ENCODE measurements at regions not wholly inside any gene's neighbourhood (a gene's known extent, or its start where the extent isn't known, plus 50 kb on each side); places are given as distances from the start of the nearest gene placed in this dataset.

GRCh38 chr10:9634466-9634865 lies 1383.2 kb upstream of the CELF2 start:
- Histone ChIP-seq H3K27me3 (ENCODE audit: insufficient read depth, poor library complexity, severe bottlenecking) (no peaks in the 10 kb centered on the region), H3K27ac (replicated peaks) (no peak overlapping the region), H3K4me3 (replicated peaks; ENCODE audit: insufficient read depth, low read length) (no peak overlapping the region)
- TF ChIP-seq POLR2AphosphoS5 (IDR thresholded peaks at IDR 0.05; ENCODE audit: low read depth), result no peak
- no peak for TF ChIP-seq GABPA (IDR thresholded peaks at IDR 0.05; ENCODE audit: low read depth)
- TF ChIP-seq SPI1 (IDR thresholded peaks at IDR 0.05; ENCODE audit: borderline replicate concordance, low read depth), result no peak
- no peak for DNase-seq (ENCODE audit: low read depth in 1 of 2, low spot score in 1 of 2)

GRCh38 chr10:9635691-9636090 lies 1382.0 kb upstream of the CELF2 start:
- TF ChIP-seq POLR2AphosphoS5 (IDR thresholded peaks at IDR 0.05; ENCODE audit: low read depth), result no peak
- no peak for DNase-seq (ENCODE audit: low read depth in 1 of 2, low spot score in 1 of 2)
- Histone ChIP-seq H3K27ac (replicated peaks) (no peak overlapping the region), H3K4me3 (replicated peaks; ENCODE audit: insufficient read depth, low read length) (no peak overlapping the region), H3K27me3 (ENCODE audit: insufficient read depth, poor library complexity, severe bottlenecking) (no peaks in the 10 kb centered on the region)

DNA sequence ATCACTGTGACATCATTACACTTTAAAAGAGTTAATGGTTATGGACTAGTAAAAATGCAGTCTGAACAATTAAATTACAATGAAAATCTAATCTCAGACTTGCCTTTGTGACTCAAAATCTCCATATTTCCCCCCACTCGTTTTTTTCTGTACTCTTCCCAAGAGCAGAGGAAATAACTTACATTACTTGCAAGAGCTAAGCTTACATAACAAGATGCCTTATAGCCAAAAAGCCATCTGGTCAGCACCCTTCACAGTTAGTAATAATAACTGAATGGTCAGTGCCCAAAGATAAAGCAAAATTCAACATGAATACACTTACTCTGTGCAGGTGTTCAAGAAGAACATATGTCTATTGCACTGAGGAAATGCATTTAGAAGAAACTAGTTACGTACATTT lies 1381.5 kb upstream of the CELF2 start:
- no peak for DNase-seq (ENCODE audit: low read depth in 1 of 2, low spot score in 1 of 2)
- TF ChIP-seq POLR2AphosphoS5 (IDR thresholded peaks at IDR 0.05; ENCODE audit: low read depth) (no peak), SPI1 (IDR thresholded peaks at IDR 0.05; ENCODE audit: borderline replicate concordance, low read depth) (no peak), REST (IDR thresholded peaks at IDR 0.05; ENCODE audit: insufficient replicate concordance, low read depth) (no peak), GABPA (IDR thresholded peaks at IDR 0.05; ENCODE audit: low read depth) (no peak), CTCF (IDR thresholded peaks at IDR 0.05; ENCODE audit: insufficient read depth, low read length) (no peak)
- Histone ChIP-seq H3K27ac (replicated peaks) (no peak overlapping the region), H3K27me3 (ENCODE audit: insufficient read depth, poor library complexity, severe bottlenecking) (no peaks in the 10 kb centered on the region), H3K4me3 (replicated peaks; ENCODE audit: insufficient read depth, low read length) (no peak overlapping the region)

DNA sequence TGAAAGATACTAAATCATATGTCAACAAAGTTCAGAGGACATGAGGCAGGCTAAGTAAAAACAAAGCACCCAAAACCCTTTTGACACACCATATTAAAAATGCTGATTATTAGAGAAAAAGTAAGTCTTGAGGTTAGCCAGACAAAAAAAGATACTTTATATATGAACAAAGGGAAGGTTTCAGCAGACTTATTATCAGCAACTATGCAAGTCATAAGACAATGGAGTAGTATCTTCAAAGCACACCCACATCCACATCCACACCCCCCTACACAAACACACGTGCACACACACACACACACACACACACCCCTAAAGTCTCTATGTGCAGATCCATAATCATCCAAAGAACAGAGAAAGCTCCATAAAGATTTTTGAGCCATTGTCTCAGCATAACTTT lies 1373.9 kb upstream of the CELF2 start:
- TF ChIP-seq GABPA (IDR thresholded peaks at IDR 0.05; ENCODE audit: low read depth) (no peak), CTCF (IDR thresholded peaks at IDR 0.05; ENCODE audit: insufficient read depth, low read length) (no peak), REST (IDR thresholded peaks at IDR 0.05; ENCODE audit: insufficient replicate concordance, low read depth) (no peak)

GRCh38 chr10:9645404-9645803 lies 1372.3 kb upstream of the CELF2 start:
- H3K4me3 ChIP-seq (replicated peaks; ENCODE audit: insufficient read depth, low read length), result no peak overlapping the region
- no peaks in the 10 kb centered on the region for H3K27me3 ChIP-seq (ENCODE audit: insufficient read depth, poor library complexity, severe bottlenecking)
- H3K27ac ChIP-seq (replicated peaks), result no peak overlapping the region
- DNase-seq (ENCODE audit: low read depth in 1 of 2, low spot score in 1 of 2), result no peak
- TF ChIP-seq CTCF (IDR thresholded peaks at IDR 0.05; ENCODE audit: insufficient read depth, low read length), result no peak
- no peak for TF ChIP-seq REST (IDR thresholded peaks at IDR 0.05; ENCODE audit: insufficient replicate concordance, low read depth)
- TF ChIP-seq GABPA (IDR thresholded peaks at IDR 0.05; ENCODE audit: low read depth), result no peak
- no peak for TF ChIP-seq SPI1 (IDR thresholded peaks at IDR 0.05; ENCODE audit: borderline replicate concordance, low read depth)
- TF ChIP-seq POLR2AphosphoS5 (IDR thresholded peaks at IDR 0.05; ENCODE audit: low read depth), result no peak

More for the DNA sequence above, 1373.9 kb upstream of the CELF2 start:
- H3K4me3 ChIP-seq (replicated peaks; ENCODE audit: insufficient read depth, low read length), result no peak overlapping the region
- DNase-seq (ENCODE audit: low read depth in 1 of 2, low spot score in 1 of 2), result no peak
- H3K27ac ChIP-seq (replicated peaks), result no peak overlapping the region
- no peaks in the 10 kb centered on the region for H3K27me3 ChIP-seq (ENCODE audit: insufficient read depth, poor library complexity, severe bottlenecking)

Data from HL-60 (cell line).